ENCODE measurements at regions not wholly inside any gene's neighbourhood (a gene's known extent, or its start where the extent isn't known, plus 50 kb on each side); places are given as distances from the start of the nearest gene placed in this dataset.

DNA sequence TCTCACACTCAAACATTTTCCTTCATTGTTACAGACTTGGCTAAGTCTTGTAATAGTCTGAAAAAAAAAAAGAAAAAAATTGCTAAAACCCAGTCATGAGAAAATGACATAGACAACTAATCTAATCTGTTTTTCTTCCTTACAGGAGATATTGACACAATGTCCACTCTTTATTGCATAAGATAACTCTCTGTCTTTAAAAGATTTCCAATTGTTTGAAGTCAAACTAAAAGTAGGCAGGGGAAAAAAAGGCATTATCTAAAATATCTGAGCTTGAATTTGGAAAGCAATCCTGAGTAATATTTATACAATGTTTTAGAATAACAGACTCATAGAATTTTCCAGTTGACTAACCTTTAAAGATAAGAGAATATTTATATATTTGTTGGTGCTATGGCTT lies 233.0 kb upstream of the CEP162 start:
- DNase-seq, result no peak

DNA sequence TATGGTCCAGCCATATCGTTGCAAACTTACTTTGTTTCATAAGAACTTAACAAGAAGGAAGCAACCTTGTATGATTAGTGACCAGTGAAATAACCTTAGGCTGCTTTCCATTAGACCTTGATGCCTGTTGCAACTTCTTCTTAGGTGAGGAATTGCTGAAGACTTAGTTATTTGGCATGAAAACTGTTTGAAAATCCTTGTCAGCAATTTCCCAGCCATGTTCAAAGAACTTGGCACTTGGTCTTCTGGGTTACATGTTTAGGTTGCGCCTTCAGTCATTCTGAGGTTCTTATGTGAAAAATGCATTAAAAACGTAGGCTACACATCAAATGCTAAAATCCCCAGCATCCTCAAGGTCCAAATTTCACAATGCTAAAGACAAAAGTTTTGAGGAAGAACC lies 232.0 kb upstream of the CEP162 start:
- no peak for DNase-seq

DNA sequence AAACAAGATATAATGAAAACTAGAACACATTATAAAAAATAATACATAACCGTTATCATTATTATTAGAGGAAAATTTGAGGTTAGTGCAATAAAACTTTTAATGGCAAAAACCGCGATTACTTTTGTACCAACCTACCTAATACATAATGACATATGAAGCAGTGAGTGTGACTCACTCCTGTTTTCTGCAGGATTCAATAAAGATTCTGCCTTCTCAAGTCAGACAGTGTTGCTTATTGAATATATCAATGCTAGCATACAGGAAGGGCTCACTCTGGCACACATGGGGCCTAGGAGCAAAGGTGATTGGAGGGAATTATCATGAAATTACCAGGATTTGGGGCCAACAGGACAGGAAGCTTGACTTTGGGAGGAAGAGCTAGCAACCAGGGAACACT lies 230.8 kb upstream of the CEP162 start:
- DNase-seq, result no peak

DNA sequence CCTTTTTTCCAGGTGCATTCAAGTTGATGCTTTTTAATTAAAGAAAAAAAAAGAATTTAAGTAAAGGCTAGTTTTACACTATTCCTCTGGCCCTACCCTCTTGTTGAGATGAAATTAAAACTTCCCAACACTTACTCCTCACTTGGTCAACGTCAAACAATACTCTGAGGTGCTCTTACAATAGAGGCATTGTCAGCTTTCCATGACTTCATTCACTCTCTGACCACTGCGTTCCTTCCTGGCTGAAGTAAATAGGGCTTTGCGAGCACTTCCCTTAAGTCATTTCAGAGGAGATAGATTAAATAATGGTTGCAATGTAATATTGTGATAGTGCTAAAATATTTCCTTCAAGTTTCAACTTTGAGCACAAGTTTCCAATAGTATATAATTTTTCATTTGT lies 229.8 kb upstream of the CEP162 start:
- no peak for DNase-seq

DNA sequence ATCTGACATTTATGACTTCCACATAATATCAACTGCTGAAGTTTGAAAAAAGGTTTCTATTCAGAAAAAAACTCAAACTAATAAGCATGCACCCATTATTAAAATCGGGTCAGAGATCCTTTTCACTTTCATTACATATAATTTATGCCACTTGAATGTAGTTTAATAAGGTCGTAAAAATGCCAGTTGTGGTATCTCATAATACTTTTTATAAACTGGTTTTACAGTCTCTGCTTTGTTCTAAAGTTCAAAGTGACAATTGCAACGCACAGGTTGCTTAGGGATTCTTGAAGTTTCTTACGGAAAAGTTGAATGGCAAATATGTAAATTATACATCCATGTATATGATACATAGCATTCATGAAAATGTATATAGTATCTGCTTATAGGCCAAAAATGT lies 229.4 kb upstream of the CEP162 start:
- DNase-seq, result no peak

DNA sequence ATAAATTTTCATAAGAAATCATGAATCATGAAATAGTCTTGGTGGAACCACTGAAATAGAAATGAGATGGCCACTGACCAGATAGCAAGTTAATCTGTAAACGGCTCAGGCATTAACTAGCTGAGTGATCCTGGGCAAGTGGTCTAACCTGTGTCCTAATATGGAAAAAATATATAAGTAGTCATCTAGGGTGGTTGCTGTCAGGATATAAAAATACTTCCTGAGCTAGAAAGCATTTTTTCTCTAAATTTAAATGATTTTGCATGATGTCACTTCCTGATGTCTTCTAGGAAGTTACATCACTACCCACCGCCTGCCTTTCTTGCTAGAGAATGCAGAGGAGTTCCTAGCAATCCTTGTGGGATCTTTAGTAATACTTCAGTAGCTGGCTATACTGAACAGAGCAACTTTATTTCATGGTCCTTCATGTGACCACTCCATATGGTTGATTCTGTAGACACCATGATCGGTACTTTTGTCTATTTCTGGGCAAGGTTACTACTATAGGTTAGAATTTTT lies 228.1 kb upstream of the CEP162 start:
- peak; percentile 19 for DNase-seq

DNA sequence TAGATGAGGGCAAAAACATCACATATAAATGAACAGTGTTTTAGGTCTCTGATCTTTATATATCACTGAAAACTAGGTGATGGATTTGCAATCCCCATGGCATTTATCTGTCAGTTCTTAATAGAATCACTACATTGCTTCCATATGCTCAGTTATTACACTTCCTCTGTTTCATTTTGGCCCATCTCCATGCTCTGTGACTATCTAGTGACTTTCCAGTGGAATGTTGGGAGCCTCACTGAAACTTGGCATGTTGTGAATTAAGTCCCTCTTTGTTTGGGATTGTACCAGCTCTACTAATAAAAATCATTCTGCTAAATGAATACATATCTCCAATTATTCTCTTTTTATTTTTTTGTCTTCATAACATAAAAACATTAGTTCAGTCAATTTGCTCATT lies 226.1 kb upstream of the CEP162 start:
- peak; percentile 17 for DNase-seq

DNA sequence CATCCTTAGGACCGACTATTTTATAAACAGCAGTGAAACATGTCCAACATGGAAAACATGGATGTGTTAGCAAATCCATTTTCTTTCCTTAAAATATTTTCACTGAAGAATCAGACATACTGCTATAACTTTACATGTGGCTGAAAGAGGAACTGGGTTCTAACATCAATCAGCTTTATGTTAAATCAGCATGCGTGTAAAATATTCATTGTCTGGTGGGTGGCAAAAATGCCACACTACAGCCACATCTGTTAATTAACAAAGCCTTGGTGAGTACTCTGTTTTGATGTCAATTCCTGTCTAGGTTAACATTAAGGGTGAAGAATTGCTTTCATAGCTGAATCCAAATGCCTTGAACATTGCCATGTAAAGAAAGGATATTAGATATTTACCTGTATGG lies 222.6 kb upstream of the CEP162 start:
- no peak for DNase-seq

DNA sequence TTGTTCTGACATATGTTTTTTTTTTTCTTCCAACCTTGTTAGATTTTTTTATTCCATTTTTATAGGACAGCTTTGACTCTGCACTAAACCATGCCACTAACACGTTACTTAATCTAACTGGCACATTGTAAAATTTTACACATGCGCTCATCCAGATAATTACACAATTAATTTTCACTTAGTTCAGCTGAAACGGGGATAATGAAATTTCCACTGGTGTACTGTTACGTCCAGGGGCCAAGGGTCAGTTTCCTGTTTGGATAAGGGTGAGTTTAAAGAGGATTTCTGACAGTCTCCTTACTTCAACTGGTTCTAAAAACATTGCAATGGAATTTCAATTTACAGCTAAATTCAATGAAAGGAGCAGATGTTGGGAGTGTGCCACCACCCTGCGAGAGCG lies 221.8 kb upstream of the CEP162 start:
- DNase-seq, result no peak

DNA sequence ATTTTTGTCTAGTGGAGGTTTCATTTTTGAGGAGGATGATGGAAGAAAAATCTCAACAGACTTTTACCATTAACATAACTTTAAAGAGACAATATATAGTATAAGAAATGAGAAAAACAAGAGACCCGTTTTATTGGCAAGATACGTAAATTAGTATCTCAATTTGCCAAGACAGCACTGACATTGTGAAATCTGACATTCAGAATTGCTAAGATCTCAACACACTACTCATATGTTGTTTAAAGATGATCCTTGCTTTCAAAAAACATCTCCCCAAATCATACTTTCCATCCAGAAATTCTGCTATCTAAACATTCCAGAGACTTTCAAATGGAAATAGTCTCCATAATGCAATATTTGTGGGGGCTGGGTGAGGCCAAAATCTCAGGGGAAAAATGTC lies 220.9 kb upstream of the CEP162 start:
- DNase-seq, result no peak

DNA sequence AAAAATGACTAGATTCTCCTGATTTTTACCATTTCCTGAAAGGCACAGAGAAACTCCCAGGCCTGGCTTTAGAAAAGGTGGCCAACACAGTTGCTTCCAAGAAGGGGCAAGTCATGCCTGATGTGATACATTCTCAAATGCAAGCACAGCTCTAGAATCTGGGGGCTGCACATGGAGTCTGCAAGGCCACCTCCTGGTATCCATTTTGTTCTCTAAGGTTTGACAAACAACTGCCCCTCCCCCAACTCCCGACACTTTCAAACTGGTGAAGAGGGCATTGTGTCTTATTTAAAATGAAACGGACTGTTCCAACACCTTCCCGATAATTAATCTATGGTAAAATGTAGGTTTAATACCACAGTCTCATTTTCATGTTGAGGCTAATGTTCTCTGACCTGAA lies 220.2 kb upstream of the CEP162 start:
- DNase-seq, result no peak

DNA sequence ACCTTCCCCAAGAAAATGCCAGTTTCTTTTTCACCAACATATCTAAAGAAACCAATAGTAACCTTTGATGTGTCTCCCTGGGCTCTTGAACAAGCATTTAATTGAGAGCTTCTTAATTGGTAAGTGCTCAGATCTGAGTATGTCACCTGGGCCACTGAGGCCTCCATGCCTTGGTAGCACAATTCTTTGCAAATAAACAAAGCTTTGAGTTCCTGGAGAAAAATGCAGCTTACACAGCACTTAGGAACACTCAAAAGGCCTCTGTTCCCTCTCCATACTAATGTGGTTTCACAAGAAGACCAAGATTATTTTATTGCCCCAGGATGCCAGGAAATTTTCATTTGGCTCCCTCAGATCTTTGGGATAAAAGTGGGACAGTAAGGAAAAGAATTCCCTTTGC lies 217.6 kb upstream of the CEP162 start:
- no peak for DNase-seq

DNA sequence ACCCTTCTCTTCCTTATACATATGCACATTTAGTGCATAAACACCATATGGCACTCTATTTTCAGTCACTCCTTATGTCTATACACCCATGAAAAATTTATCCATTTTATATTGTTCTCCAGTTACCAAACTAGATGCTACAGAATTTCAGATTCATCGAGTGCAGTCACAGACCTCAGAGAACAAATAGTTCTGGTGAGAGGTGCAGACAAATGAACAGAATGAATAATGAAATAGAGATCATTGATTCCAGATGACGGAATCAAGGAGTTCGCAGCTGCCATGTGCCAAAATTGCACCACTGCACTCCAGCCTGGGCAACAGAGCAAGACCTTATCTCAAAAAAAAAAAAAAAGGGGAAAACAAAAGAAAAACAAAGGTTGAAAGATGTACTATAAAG lies 214.8 kb upstream of the CEP162 start:
- no peak for DNase-seq

DNA sequence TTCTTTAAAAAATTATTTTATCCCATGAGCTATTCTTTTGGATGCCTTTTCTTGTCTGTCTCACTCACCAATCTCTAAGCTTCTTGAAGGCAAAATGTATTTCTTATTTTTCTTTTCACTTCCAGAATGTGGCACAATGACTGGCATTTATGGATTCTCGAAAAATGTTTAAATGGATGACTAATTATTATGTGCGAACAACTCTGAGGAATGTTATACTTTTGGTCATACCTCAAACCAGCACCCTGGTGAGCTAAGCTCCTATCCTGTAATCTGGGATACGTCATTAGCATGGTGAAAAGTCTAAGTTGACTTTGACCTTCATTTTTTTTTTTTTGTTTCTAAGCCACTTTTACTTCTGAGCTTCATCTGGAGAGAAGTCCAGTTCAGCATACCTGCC lies 214.0 kb upstream of the CEP162 start:
- peak; percentile 21 for DNase-seq

DNA sequence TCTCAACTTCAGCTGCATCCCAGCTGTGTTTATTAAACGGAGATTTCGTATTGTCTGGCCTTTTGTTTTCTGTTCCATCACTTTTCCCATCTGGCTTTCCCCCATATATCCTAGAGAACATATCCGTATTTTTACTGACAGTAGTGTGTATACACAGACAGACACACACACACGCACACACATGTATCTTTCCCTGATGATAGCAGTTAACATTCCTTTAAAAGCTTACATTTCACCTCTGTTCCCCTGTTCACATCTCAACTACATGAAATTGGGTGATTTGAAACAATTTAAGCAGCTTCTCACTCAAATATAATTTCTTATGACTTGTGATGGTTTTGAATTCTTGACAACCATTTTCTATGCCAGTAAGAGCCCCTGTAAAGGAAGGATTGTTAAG lies 207.1 kb upstream of the CEP162 start:
- no peak for DNase-seq

DNA sequence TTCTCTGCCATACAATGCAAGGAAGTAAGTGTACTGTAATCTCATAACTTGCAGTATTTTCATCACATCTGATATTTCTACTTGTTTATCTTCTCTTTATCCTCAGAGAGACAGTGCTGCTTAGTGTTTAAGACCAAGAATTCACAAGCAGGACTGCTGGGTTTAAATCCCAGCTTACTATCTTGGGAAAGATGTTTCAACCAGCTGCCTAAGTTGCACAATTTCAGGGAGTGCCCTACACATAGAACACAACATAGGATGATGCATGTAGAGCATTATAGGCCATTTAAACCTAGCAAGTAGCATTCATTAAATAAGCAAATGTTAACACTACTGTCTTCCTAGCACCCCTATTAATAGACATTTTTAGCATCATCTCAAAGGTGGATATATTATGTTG lies 205.2 kb upstream of the CEP162 start:
- DNase-seq, result no peak

DNA sequence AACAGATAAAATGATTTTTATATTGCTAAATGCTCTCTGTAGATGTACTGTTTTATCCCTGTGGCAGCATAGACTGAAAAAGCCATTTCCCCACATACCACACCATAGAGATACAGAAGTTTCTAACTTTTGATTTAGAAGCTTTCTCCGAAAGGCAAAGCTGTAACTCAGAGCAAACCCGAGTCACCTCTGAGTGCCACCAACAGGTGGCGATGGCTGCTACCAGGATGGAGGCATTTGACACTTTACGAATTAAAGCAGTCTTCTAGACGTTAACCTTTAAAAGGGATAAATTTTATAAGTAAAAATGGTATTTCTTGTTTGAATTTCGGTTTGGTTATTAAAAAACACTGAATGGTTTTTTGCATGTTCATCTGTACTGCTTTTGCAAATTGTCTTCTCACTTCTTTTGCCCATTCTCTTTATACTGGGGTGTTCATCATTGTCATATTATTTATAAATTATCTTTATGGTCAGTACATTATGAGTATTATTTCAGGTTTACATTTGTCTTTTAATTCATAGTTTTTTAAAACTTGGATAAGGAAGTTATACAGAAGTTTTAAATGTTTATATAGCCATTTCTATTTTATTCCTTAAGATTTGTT lies 201.0 kb upstream of the CEP162 start:
- peak; percentile 63 for DNase-seq

DNA sequence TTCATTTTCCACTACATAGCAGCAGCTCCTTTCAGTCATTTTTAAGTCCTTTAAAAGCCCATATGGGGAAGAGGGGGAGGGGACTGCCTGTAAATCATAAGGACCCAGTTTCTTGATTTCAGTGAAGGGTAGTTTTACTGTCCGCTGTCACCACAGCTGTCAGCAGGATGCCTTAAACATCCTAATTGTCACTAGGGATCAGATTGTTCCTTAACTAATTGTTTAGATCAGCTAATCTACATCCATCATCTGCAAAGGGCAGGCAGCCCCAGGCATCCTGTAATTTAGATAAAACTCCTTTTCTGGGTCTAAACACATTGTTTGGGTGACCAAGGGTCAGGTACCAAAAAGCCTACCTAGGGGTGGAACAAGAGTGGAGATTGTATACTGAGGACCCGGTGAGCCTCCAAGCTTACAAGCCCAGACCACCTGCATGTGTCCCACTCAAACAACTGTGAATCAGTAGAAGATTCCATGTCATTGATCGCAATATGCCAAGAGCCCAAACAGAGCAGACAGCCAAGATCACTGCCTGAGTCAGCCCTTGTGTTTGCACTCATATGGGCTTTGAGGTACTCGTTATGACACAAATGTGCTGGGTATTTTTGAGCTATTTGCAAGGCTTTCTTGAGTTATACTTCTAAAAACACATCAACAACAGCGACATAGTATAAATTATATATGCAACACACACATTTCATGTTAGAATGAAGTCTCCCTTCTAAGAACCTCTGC lies 198.7 kb upstream of the CEP162 start:
- no peak for DNase-seq

DNA sequence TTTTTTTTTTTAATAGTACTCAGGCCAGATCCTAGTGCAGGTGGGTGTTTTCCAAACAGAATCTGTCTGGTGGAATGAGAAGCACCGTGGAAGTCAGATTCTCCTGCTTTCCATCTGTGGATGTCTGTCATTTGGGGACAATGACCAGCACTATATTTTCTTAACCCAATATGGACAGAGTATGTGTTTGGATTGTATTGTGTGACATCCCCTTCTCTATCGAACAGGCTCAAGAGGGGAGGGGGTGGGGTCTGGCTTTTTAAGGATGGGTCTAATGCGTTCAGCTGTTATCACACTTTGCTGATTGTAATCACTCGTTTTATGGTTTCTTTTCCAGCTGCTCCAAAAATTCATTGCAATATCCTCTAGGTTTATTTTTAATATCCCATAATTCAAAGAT lies 197.5 kb upstream of the CEP162 start:
- no peak for DNase-seq

DNA sequence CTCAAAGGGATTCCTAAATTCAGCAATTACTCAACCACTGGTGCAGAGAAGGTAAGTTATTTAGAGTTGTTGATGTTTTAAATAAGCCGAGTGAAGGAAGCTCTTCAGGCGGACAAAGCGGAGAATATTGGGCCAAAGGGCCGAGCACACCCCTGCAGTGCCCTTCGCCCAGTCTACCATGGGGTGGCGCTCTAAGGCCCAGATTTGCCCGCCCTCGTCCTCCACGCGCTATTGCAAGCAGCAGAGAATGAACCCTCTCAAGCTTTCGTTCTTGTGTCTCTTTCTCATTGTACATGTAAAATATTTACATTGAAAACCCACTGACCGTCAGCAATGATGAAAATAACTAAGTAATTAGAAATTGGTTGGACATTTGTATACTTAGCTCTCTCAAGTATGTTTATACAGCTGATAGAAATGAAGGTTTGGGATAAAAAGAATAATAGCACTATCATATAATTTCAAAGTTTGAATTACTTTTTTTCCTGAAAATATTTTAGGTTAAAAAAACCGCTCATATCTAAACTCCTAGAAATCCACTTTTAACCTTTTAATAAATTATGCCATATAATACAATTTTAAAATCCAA lies 195.0 kb upstream of the CEP162 start:
- DNase-seq, result peak; percentile 29

DNA sequence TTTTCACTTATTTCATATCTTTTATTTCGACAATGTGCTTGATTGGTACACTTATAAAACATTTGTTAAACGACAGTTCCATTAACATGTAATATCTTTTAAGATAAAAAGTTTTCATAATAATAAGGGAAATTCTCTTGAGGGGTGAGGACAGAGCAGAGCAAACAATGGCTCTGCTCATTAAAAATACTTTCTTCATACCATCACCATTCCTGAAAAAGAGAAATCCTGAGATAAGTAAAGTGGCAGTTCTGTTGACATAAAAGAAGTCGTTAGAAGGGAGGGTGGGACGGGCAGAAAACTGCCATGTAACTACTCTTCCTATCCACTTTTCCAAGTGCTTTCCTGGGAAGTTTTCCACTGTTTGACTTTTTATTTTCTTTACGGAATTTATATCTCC lies 193.6 kb upstream of the CEP162 start:
- no peak for DNase-seq

DNA sequence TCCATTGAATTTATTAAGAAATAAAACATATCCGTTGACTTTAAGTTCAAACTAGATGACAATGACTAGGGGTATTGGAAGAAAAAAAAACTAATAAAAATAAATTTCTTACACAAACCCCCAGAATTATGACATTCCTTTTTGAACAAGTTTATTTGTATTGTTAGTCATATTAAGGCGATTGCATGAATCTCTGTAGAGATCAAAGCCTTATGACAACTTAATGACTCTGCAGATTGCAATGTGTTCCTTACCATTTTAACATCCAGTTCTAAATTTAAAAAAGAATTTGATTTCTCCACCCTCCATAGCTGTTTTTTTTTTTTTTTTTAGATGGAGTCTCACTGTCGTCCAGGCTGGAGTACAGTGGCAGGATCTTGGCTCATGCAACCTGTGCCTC lies 189.8 kb upstream of the CEP162 start:
- peak; percentile 80 for DNase-seq

DNA sequence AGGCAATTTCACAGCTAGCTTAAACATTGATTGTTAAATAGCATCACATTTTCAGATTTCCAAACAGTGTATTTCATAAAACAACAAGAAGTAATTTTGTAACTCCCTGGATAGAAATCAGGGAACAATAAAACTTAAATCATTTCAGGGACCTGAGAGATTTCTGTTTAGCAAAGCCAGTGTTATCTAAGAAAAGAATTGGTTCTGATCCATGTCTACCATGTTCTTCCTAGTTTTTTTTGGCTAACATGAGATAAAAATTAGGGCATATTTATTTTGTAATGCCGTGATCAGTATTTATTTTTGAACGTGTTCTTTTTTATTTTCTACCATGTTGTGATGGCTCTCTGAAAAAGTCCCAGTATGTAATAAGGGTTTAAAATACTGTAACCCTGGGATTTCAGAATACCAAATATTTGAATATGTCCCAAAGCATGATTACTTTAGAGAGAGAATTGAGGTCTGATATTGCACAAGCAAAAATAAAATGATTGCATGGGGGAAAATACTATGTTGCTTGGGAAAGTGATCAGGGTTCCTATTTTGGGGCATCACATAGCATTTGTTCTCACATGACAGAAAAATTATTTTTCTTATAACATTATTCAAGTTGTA lies 188.7 kb upstream of the CEP162 start:
- no peak for DNase-seq

DNA sequence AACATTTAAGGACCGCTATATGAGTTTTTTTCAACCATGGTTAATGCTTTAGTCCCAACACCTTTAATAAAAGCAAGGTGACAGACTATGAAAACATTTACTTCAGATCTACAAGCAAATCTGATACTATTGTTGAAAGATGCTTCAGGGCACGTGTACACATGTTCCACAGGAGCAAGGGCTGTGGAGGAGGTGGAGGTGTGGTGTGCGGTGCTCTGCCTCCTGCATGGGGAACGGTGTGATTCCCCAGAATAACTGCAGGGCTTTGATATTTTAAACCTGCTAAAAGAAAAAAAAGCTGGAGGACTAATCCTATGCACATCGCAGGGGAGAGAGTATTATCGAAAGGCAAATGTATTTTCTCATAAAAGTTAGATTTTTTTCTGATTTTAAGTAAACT lies 188.1 kb upstream of the CEP162 start:
- DNase-seq, result no peak

Data from EL (cell line).